PC-9 (cell line): ENCODE measurements at regions not wholly inside any gene's neighbourhood (a gene's known extent, or its start where the extent isn't known, plus 50 kb on each side); places are given as distances from the start of the nearest gene placed in this dataset.

ENCODE experiments used
- BruUV-seq: library from RNA; stranded (reverse); fragments of 400-500 nt; replicated peaks from 2 replicates; lab custom pipeline; 2021; lab: Mats Ljungman, UMichigan
- CTCF ChIA-PET: fragments of 300-600 bp; sonication (Branson Sonifier 250); formaldehyde crosslinking; loops from one replicate; lab custom pipeline; 2022; ENCODE audit warnings: antibody characterized with exemption; lab: Charles Lee
- POLR2A ChIA-PET: fragments of 300-600 bp; sonication (Branson Sonifier 250); formaldehyde crosslinking; loops from one replicate; lab custom pipeline; 2022; ENCODE audit warnings: antibody characterized with exemption; ENCODE audit not compliant: unreplicated experiment; lab: Charles Lee
- DNase-seq, 2 experiments: peaks; one replicate each; pipeline versions ENCODE4 v3.0.0 to v3.0.0-alpha.2; 2015 to 2022; ENCODE audit warnings: mixed read lengths in 1 of 2
- H2AFZ ChIP-seq: fragments of 200-600 bp; sonication (generic); 2 replicates; pipeline ENCODE4 v1.8.1; 2017; ENCODE audit warnings: antibody characterized with exemption
- H3F3A ChIP-seq: fragments of 200-600 bp; sonication (generic); 2 replicates; pipeline ENCODE4 v1.8.1; 2017; ENCODE audit warnings: antibody characterized with exemption, mild to moderate bottlenecking, low read depth; ENCODE audit not compliant: insufficient read depth
- H3K27ac ChIP-seq: fragments of 200-600 bp; sonication (generic); 2 replicates; pipeline ENCODE4 v1.6.1; 2016; ENCODE audit warnings: mixed run types
- H3K27me3 ChIP-seq: fragments of 200-600 bp; sonication (generic); 2 replicates; pipeline ENCODE4 v1.6.1; 2016; ENCODE audit warnings: low read depth, mixed run types; ENCODE audit not compliant: insufficient read depth
- H3K36me3 ChIP-seq: fragments of 200-600 bp; sonication (generic); 2 replicates; pipeline ENCODE4 v1.6.1; 2016; ENCODE audit warnings: low read depth, mixed run types
- H3K4me1 ChIP-seq: fragments of 200-600 bp; sonication (generic); replicated peaks from 2 replicates; pipeline ENCODE4 v1.6.1; 2016; ENCODE audit warnings: mixed run types; ENCODE audit not compliant: insufficient read depth
- H3K4me2 ChIP-seq: fragments of 200-600 bp; sonication (generic); 2 replicates; pipeline ENCODE4 v1.6.1; 2017; ENCODE audit warnings: mixed run types
- H3K4me3 ChIP-seq: fragments of 200-600 bp; sonication (generic); 2 replicates; pipeline ENCODE4 v1.6.1; 2016; ENCODE audit warnings: mixed run types
- H3K79me2 ChIP-seq: fragments of 200-600 bp; sonication (generic); 2 replicates; pipeline ENCODE4 v1.6.1; 2017; ENCODE audit warnings: low read depth, mixed run types
- H3K9me2 ChIP-seq: fragments of 200-600 bp; sonication (generic); 2 replicates; pipeline ENCODE4 v1.8.1; 2017; ENCODE audit warnings: mild to moderate bottlenecking; ENCODE audit not compliant: insufficient read depth
- H3K9me3 ChIP-seq: fragments of 200-600 bp; sonication (generic); 2 replicates; pipeline ENCODE4 v1.8.1; 2016; ENCODE audit warnings: low read depth; ENCODE audit not compliant: insufficient read depth
- H4K20me1 ChIP-seq: fragments of 200-600 bp; sonication (generic); 2 replicates; pipeline ENCODE4 v1.8.1; 2017; ENCODE audit not compliant: insufficient read depth
- EZH2 ChIP-seq: fragments of 200-600 bp; sonication (generic); IDR thresholded peaks from 2 replicates; pipeline ENCODE4 v1.8.0; 2017; ENCODE audit warnings: antibody characterized with exemption, low read depth
- intact Hi-C: fragments of 100-400 bp; cut with micrococcal nuclease; formaldehyde crosslinking; loops from one replicate; pipeline ENCODE4 v1.10.0; 2022; ENCODE audit not compliant: unreplicated experiment
- TF ChIP-seq, protein P1 (sequence below): fragments of 200-600 bp; sonication (generic); conservative IDR thresholded peaks from 2 replicates; pipeline ENCODE4 v1.6.1; 2017; ENCODE audit warnings: mixed run types, antibody characterized with exemption, mild to moderate bottlenecking, moderate library complexity

- no peaks in the 10 kb centered on the region for H3K79me2 ChIP-seq
- H3K27me3 ChIP-seq, result no peaks in the 10 kb centered on the region
- H2AFZ ChIP-seq, result no peak overlapping the region
- TF ChIP-seq EZH2, result no peak
- TF ChIP-seq, protein P1, sequence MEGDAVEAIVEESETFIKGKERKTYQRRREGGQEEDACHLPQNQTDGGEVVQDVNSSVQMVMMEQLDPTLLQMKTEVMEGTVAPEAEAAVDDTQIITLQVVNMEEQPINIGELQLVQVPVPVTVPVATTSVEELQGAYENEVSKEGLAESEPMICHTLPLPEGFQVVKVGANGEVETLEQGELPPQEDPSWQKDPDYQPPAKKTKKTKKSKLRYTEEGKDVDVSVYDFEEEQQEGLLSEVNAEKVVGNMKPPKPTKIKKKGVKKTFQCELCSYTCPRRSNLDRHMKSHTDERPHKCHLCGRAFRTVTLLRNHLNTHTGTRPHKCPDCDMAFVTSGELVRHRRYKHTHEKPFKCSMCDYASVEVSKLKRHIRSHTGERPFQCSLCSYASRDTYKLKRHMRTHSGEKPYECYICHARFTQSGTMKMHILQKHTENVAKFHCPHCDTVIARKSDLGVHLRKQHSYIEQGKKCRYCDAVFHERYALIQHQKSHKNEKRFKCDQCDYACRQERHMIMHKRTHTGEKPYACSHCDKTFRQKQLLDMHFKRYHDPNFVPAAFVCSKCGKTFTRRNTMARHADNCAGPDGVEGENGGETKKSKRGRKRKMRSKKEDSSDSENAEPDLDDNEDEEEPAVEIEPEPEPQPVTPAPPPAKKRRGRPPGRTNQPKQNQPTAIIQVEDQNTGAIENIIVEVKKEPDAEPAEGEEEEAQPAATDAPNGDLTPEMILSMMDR, result no peak
- POLR2A ChIA-PET, result interaction anchor here (0.7 kb wide), 1 partner anchor 11 kb away, joined by 6 read pairs; no protein-coding TSS in a partner anchor
- H3K36me3 ChIP-seq, result no peaks in the 10 kb centered on the region
- no TSS peak for BruUV-seq
- peaks cover 8% of the 10 kb centered on the region for H3K4me1 ChIP-seq
- no peaks in the 10 kb centered on the region for H4K20me1 ChIP-seq
- no peak overlapping the region for H3K27ac ChIP-seq
- H3F3A ChIP-seq, result peaks cover 4% of the 10 kb centered on the region
- CTCF ChIA-PET, result interaction anchor here (1.2 to 1.3 kb wide), 2 partner anchors 273 to 415 kb away, joined by 4 to 5 read pairs; no protein-coding TSS in a partner anchor
- intact Hi-C loops, result loop anchor here (10.0 kb wide), 1 partner anchor 276 kb away; the partner anchor contains the start of gene HJURP
- H3K4me3 ChIP-seq, result no peak overlapping the region
- H3K9me2 ChIP-seq, result no peaks in the 10 kb centered on the region
- DNase-seq, result no peak
- H3K9me3 ChIP-seq, result no peaks in the 10 kb centered on the region
- H3K4me2 ChIP-seq, result no peak overlapping the region
These were observed 80.3 kb downstream of the SPP2 start for GRCh38 chr2:234130777-234131181.

- Histone ChIP-seq H3K79me2 (no peaks in the 10 kb centered on the region), H4K20me1 (no peaks in the 10 kb centered on the region), H3K9me2 (no peaks in the 10 kb centered on the region), H3F3A (no peaks in the 10 kb centered on the region), H3K4me2 (no peak overlapping the region), H3K4me1 (no peaks in the 10 kb centered on the region), H2AFZ (no peak overlapping the region), H3K27ac (no peak overlapping the region), H3K4me3 (no peak overlapping the region), H3K9me3 (no peaks in the 10 kb centered on the region), H3K36me3 (no peaks in the 10 kb centered on the region), H3K27me3 (no peaks in the 10 kb centered on the region)
- ChIA-PET POLR2A (no interaction called here), CTCF (no interaction called here)
- TF ChIP-seq, protein P1, result no peak
- TF ChIP-seq EZH2, result no peak
- intact Hi-C loops, result no loop called here
- DNase-seq, result no peak
- no TSS peak for BruUV-seq
These were observed 78.1 kb downstream of the SPP2 start for GRCh38 chr2:234128606-234129005.
